WERI-Rb-1 (cell line): ENCODE measurements at regions not wholly inside any gene's neighbourhood (a gene's known extent, or its start where the extent isn't known, plus 50 kb on each side); places are given as distances from the start of the nearest gene placed in this dataset.

Source experiments
- DNase-seq: peaks from one replicate; pipeline ENCODE4 v3.0.0-alpha.2; 2020
- H3K27ac ChIP-seq: fragments of 250-450 bp; sonication (Bioruptor Pico); 2 replicates; pipeline ENCODE4 v1.5.1; 2020; ENCODE audit warnings: mild to moderate bottlenecking, moderate library complexity
- H3K27me3 ChIP-seq: fragments of 250-450 bp; sonication (Bioruptor Pico); 2 replicates; pipeline ENCODE4 v1.5.1; 2021; ENCODE audit warnings: mild to moderate bottlenecking, low read depth, moderate library complexity; ENCODE audit not compliant: insufficient read depth, severe bottlenecking
- H3K36me3 ChIP-seq: fragments of 250-450 bp; sonication (Bioruptor Pico); 2 replicates; pipeline ENCODE4 v1.5.1; 2020; ENCODE audit warnings: mild to moderate bottlenecking, moderate library complexity
- H3K4me3 ChIP-seq: 2 replicates; pipeline ENCODE4 v1.5.1; 2011; ENCODE audit warnings: low read depth, mild to moderate bottlenecking, control low read depth, low read length
- H3K9me3 ChIP-seq: fragments of 250-450 bp; sonication (Bioruptor Pico); 2 replicates; pipeline ENCODE4 v1.5.1; 2021; ENCODE audit warnings: mild to moderate bottlenecking, moderate library complexity; ENCODE audit not compliant: severe bottlenecking
- CTCF ChIP-seq: IDR thresholded peaks from 2 replicates; pipeline ENCODE4 v1.5.1; 2011; ENCODE audit warnings: low read depth, mild to moderate bottlenecking, control low read depth, inconsistent platforms, low read length

GRCh38 chr3:177932750-177933660 is 603.2 kb upstream of the KCNMB2 start:
- no peak overlapping the region for H3K27ac ChIP-seq
- H3K36me3 ChIP-seq = no peaks in the 10 kb centered on the region
- H3K9me3 ChIP-seq = no peaks in the 10 kb centered on the region
- no peaks in the 10 kb centered on the region for H3K27me3 ChIP-seq
- DNase-seq = no peak
- TF ChIP-seq CTCF = no peak
- no peak overlapping the region for H3K4me3 ChIP-seq

DNA sequence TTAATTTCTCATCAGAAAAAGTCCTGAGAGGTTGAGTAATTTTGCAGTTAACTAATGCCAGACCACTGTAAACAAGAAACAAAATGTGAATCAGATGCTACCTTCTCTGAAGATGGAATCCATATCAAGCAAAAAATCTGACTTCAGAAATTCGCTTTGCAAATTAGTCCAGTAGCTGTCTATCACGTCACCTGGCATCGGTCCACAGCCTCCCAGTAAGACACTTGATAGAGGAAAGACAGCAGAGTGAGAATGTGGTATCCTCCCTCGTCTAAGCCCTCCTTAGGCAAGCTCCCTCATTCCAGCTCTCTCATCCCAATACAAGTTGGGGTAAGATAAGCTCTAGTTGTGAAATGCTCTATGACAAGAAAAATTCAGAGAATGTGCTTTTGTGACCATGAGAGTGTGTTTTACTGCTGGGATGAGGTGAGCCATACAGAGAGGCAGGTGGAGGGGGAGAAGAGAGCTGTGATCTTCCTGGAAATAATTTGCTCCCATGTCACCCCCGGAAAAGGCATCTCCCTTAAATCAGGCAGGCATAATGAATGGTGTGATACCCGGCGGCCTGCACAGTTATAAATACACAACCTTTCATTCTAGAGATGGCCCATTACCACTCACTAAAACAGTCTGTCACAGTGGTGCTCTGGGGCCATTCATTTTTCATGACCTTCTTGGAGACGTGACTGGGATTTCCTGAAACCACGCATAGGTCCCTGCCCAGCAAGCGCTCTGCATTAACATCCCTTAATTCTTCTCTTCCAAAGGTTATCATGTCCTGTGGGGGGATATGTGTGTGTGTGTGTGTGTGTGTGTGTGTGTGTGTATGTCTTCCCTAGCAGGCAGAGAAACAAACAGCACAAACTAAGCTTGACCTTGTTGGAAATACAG is 602.0 kb upstream of the KCNMB2 start:
- Histone ChIP-seq H3K4me3 (no peak overlapping the region), H3K36me3 (no peaks in the 10 kb centered on the region), H3K27me3 (no peaks in the 10 kb centered on the region), H3K9me3 (no peaks in the 10 kb centered on the region), H3K27ac (peak overlapping the region; percentile 17; the same call in 1 of the 2 replicates)
- DNase-seq = no peak
- no peak for TF ChIP-seq CTCF

GRCh38 chr3:177935047-177935446 is 601.2 kb upstream of the KCNMB2 start:
- Histone ChIP-seq H3K27me3 (no peaks in the 10 kb centered on the region), H3K4me3 (no peak overlapping the region), H3K9me3 (no peaks in the 10 kb centered on the region), H3K27ac (peak overlapping the region; percentile 26), H3K36me3 (no peaks in the 10 kb centered on the region)
- TF ChIP-seq CTCF = no peak
- DNase-seq = peak; percentile 84

- Histone ChIP-seq H3K36me3 (no peaks in the 10 kb centered on the region), H3K9me3 (no peaks in the 10 kb centered on the region), H3K27me3 (no peaks in the 10 kb centered on the region), H3K4me3 (no peak overlapping the region), H3K27ac (no peak overlapping the region)
- TF ChIP-seq CTCF = no peak
- no peak for DNase-seq
Measured at GRCh38 chr3:177936721-177937120, 599.5 kb upstream of the KCNMB2 start.

DNA sequence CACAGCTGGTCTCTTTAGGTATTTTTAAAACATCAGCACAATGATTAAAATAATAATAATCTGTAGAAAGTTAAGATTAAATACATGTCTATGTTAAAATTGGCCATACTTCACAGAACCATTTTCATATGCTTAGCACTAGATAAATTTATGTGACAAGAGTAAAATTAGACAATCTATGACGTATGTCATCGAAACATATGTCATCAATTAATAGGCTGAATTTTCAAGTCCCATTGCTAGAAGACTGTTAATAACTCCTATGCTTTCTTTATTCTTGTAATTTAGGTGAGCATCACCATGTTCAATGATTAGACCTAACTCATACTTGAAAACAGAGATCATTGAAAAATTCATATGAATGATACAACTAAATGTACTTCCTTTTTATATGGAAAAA is 593.3 kb upstream of the KCNMB2 start:
- no peak for TF ChIP-seq CTCF
- Histone ChIP-seq H3K36me3 (no peaks in the 10 kb centered on the region), H3K27me3 (no peaks in the 10 kb centered on the region), H3K9me3 (no peaks in the 10 kb centered on the region), H3K4me3 (no peak overlapping the region), H3K27ac (no peak overlapping the region)
- DNase-seq = no peak
